Caco-2 (cell line): ENCODE measurements at regions not wholly inside any gene's neighbourhood (a gene's known extent, or its start where the extent isn't known, plus 50 kb on each side); places are given as distances from the start of the nearest gene placed in this dataset.

Source experiments
- BruUV-seq: library from RNA; stranded (reverse); fragments of 400-500 nt; replicated peaks from 2 replicates; lab custom pipeline; 2021; lab: Mats Ljungman, UMichigan
- CTCF ChIA-PET: fragments of 300-600 bp; sonication (Branson Sonifier 250); formaldehyde crosslinking; loops from one replicate; lab custom pipeline; 2022; ENCODE audit warnings: antibody characterized with exemption; lab: Charles Lee
- POLR2A ChIA-PET: fragments of 300-600 bp; sonication (Branson Sonifier 250); formaldehyde crosslinking; loops from one replicate; lab custom pipeline; 2022; ENCODE audit warnings: antibody characterized with exemption; lab: Charles Lee
- DNase-seq, 2 experiments: peaks; one replicate each; pipeline versions ENCODE4 v3.0.0 to v3.0.0-alpha.2; 2020 to 2022
- H3K27me3 ChIP-seq: replicated peaks from 2 replicates; pipeline ENCODE4 v1.6.0; 2011; ENCODE audit warnings: low read length; ENCODE audit not compliant: control insufficient read depth, insufficient read depth
- H3K36me3 ChIP-seq: 2 replicates; pipeline ENCODE4 v1.5.1; 2011; ENCODE audit warnings: low read length; ENCODE audit not compliant: control insufficient read depth, insufficient read depth
- H3K4me1 ChIP-seq: fragments of 250-450 bp; sonication (Bioruptor Pico); 2 replicates; pipeline ENCODE4 v1.5.1; 2020; ENCODE audit warnings: mild to moderate bottlenecking
- H3K4me3 ChIP-seq: 2 replicates; pipeline ENCODE4 v1.5.1; 2011; ENCODE audit warnings: low read depth, mild to moderate bottlenecking, control low read depth, low read length
- H3K9me3 ChIP-seq: fragments of 250-450 bp; sonication (Bioruptor Pico); 2 replicates; pipeline ENCODE4 v1.5.1; 2020; ENCODE audit warnings: mild to moderate bottlenecking, moderate library complexity
- H3K27ac Mint-ChIP-seq: one replicate; pipeline ENCODE4 v1.8.0; 2022; ENCODE audit warnings: mixed read lengths; ENCODE audit not compliant: unreplicated experiment
- H3K27me3 Mint-ChIP-seq: one replicate; pipeline ENCODE4 v1.8.0; 2022; ENCODE audit warnings: mixed read lengths; ENCODE audit not compliant: insufficient read depth, unreplicated experiment
- H3K36me3 Mint-ChIP-seq: one replicate; pipeline ENCODE4 v1.8.0; 2022; ENCODE audit warnings: mild to moderate bottlenecking, mixed read lengths; ENCODE audit not compliant: insufficient read depth, unreplicated experiment
- H3K4me1 Mint-ChIP-seq: one replicate; pipeline ENCODE4 v1.8.0; 2022; ENCODE audit warnings: low read depth, mixed read lengths; ENCODE audit not compliant: unreplicated experiment
- H3K4me3 Mint-ChIP-seq: one replicate; pipeline ENCODE4 v1.8.0; 2022; ENCODE audit warnings: mild to moderate bottlenecking, moderate library complexity, mixed read lengths; ENCODE audit not compliant: unreplicated experiment
- H3K9me3 Mint-ChIP-seq: one replicate; pipeline ENCODE4 v1.8.0; 2022; ENCODE audit warnings: mixed read lengths; ENCODE audit not compliant: unreplicated experiment
- CTCF ChIP-seq, 2 experiments: fragments of 200-600 bp in 1 of 2; IDR thresholded peaks; 1 replicate in 1 of 2; 2 replicates in 1 of 2; pipeline versions ENCODE4 v1.5.1 to v1.8.0; 2011 to 2022; ENCODE audit warnings: antibody characterized with exemption in 1 of 2, control low read depth in 1 of 2, inconsistent platforms in 1 of 2, low read depth in 1 of 2, low read length in 1 of 2, mild to moderate bottlenecking in 1 of 2, moderate library complexity in 1 of 2; ENCODE audit not compliant: insufficient read depth in 1 of 2, severe bottlenecking in 1 of 2, unreplicated experiment in 1 of 2
- intact Hi-C: fragments of 100-400 bp; cut with micrococcal nuclease; formaldehyde crosslinking; loops from one replicate; pipeline ENCODE4 v1.10.0; 2022; ENCODE audit not compliant: unreplicated experiment

- H3K9me3 ChIP-seq: no peaks in the 10 kb centered on the region
- no peak overlapping the region for H3K27ac Mint-ChIP-seq
- BruUV-seq: no TSS peak
- no peaks in the 10 kb centered on the region for H3K36me3 ChIP-seq
- no peak overlapping the region for H3K4me3 ChIP-seq
- no peaks in the 10 kb centered on the region for H3K27me3 Mint-ChIP-seq
- no peak for TF ChIP-seq CTCF (IDR thresholded peaks at IDR 0.05; ENCODE audit: insufficient read depth in 1 of 2, low read depth in 1 of 2, low read length in 1 of 2, severe bottlenecking in 1 of 2, unreplicated experiment in 1 of 2)
- no peak overlapping the region for H3K4me3 Mint-ChIP-seq
- ChIA-PET POLR2A (no interaction called here), CTCF (no interaction called here)
- H3K27me3 ChIP-seq: no peaks in the 10 kb centered on the region
- H3K4me1 Mint-ChIP-seq: no peaks in the 10 kb centered on the region
- no peak for DNase-seq
- no peaks in the 10 kb centered on the region for H3K36me3 Mint-ChIP-seq
- H3K9me3 Mint-ChIP-seq: no peaks in the 10 kb centered on the region
- intact Hi-C loops: no loop called here
- no peaks in the 10 kb centered on the region for H3K4me1 ChIP-seq
These were observed 1004.0 kb downstream of the ADGRL3 start for GRCh38 chr4:62204136-62204535.

- no TSS peak for BruUV-seq
- POLR2A ChIA-PET: no interaction called here
These were observed 999.2 kb downstream of the ADGRL3 start for GRCh38 chr4:62199291-62199810.

GRCh38 chr4:62196338-62196737 lies 996.2 kb downstream of the ADGRL3 start:
- H3K27me3 Mint-ChIP-seq: no peaks in the 10 kb centered on the region
- no peaks in the 10 kb centered on the region for H3K36me3 Mint-ChIP-seq
- H3K9me3 Mint-ChIP-seq: no peaks in the 10 kb centered on the region
- Histone ChIP-seq H3K4me3 (no peak overlapping the region), H3K27me3 (no peaks in the 10 kb centered on the region), H3K4me1 (no peaks in the 10 kb centered on the region), H3K36me3 (no peaks in the 10 kb centered on the region), H3K9me3 (no peaks in the 10 kb centered on the region)
- no peak for DNase-seq
- no peaks in the 10 kb centered on the region for H3K4me1 Mint-ChIP-seq
- ChIA-PET CTCF (no interaction called here), POLR2A (no interaction called here)
- no peak for TF ChIP-seq CTCF (IDR thresholded peaks at IDR 0.05; ENCODE audit: insufficient read depth in 1 of 2, low read depth in 1 of 2, low read length in 1 of 2, severe bottlenecking in 1 of 2, unreplicated experiment in 1 of 2)
- BruUV-seq: no TSS peak
- intact Hi-C loops: no loop called here
- no peak overlapping the region for H3K27ac Mint-ChIP-seq
- H3K4me3 Mint-ChIP-seq: no peak overlapping the region

More at GRCh38 chr4:62199291-62199810, 999.2 kb downstream of the ADGRL3 start:
- H3K27me3 ChIP-seq: no peaks in the 10 kb centered on the region
- intact Hi-C loops: no loop called here
- Mint-ChIP-seq H3K27me3 (no peaks in the 10 kb centered on the region), H3K36me3 (no peaks in the 10 kb centered on the region), H3K4me3 (no peak overlapping the region), H3K9me3 (no peaks in the 10 kb centered on the region), H3K4me1 (no peaks in the 10 kb centered on the region), H3K27ac (no peak overlapping the region)
- no peaks in the 10 kb centered on the region for H3K36me3 ChIP-seq
- no peaks in the 10 kb centered on the region for H3K4me1 ChIP-seq
- H3K4me3 ChIP-seq: no peak overlapping the region
- no peak for TF ChIP-seq CTCF (IDR thresholded peaks at IDR 0.05; ENCODE audit: insufficient read depth in 1 of 2, low read depth in 1 of 2, low read length in 1 of 2, severe bottlenecking in 1 of 2, unreplicated experiment in 1 of 2)
- no peak for DNase-seq
- CTCF ChIA-PET: no interaction called here
- H3K9me3 ChIP-seq: no peaks in the 10 kb centered on the region
